H9 (cell line): ENCODE measurements at regions not wholly inside any gene's neighbourhood (a gene's known extent, or its start where the extent isn't known, plus 50 kb on each side); places are given as distances from the start of the nearest gene placed in this dataset.

ENCODE experiments used
- DNase-seq: peaks from one replicate; pipeline ENCODE4 v3.0.0-alpha.2; 2017
- H2AFZ ChIP-seq: one replicate; pipeline ENCODE4 v1.6.1; 2013; ENCODE audit warnings: mild to moderate bottlenecking, low read length, control low read depth, moderate library complexity
- H2AK5ac ChIP-seq: 2 replicates; pipeline ENCODE4 v1.6.1; 2013; ENCODE audit warnings: low read length, control low read depth, mixed read lengths; ENCODE audit not compliant: insufficient read length
- H2BK120ac ChIP-seq: one replicate; pipeline ENCODE4 v1.6.1; 2013; ENCODE audit warnings: low read depth, mild to moderate bottlenecking, low read length, control low read depth, inconsistent platforms; ENCODE audit not compliant: poor library complexity, severe bottlenecking
- H2BK12ac ChIP-seq: 2 replicates; pipeline ENCODE4 v1.6.1; 2013; ENCODE audit warnings: low read length, control low read depth, mixed read lengths, low read depth; ENCODE audit not compliant: insufficient read length
- H2BK15ac ChIP-seq: 2 replicates; pipeline ENCODE4 v1.6.1; 2013; ENCODE audit warnings: low read depth, low read length, control low read depth
- H2BK20ac ChIP-seq: one replicate; pipeline ENCODE4 v1.6.1; 2013; ENCODE audit warnings: low read depth, mild to moderate bottlenecking, low read length, control low read depth, inconsistent platforms; ENCODE audit not compliant: poor library complexity, severe bottlenecking
- H2BK5ac ChIP-seq: 2 replicates; pipeline ENCODE4 v1.6.1; 2013; ENCODE audit warnings: low read length, control low read depth, mixed read lengths; ENCODE audit not compliant: insufficient read length
- H3K14ac ChIP-seq: 2 replicates; pipeline ENCODE4 v1.6.1; 2013; ENCODE audit warnings: low read length, control low read depth; ENCODE audit not compliant: insufficient read depth
- H3K18ac ChIP-seq: 2 replicates; pipeline ENCODE4 v1.6.1; 2013; ENCODE audit warnings: low read depth, mild to moderate bottlenecking, mixed read lengths, low read length, control low read depth; ENCODE audit not compliant: insufficient read length
- H3K23ac ChIP-seq: 2 replicates; pipeline ENCODE4 v1.6.1; 2013; ENCODE audit warnings: low read length, control low read depth, mixed read lengths, low read depth; ENCODE audit not compliant: insufficient read length
- H3K23me2 ChIP-seq: 2 replicates; pipeline ENCODE4 v1.6.1; 2013; ENCODE audit warnings: low read depth, mild to moderate bottlenecking, mixed read lengths, low read length, control low read depth; ENCODE audit not compliant: insufficient read length, poor library complexity, severe bottlenecking
- H3K27ac ChIP-seq: 2 replicates; pipeline ENCODE4 v1.5.1; 2013; ENCODE audit warnings: low read length, control low read depth, mixed read lengths, low read depth; ENCODE audit not compliant: insufficient read length
- H3K27me3 ChIP-seq: 2 replicates; pipeline ENCODE4 v1.6.1; 2013; ENCODE audit warnings: low read length, control low read depth, inconsistent platforms; ENCODE audit not compliant: insufficient read depth
- H3K4ac ChIP-seq: 2 replicates; pipeline ENCODE4 v1.6.1; 2013; ENCODE audit warnings: low read depth, mild to moderate bottlenecking, control low read depth, inconsistent platforms, low read length, moderate library complexity
- H3K4me1 ChIP-seq: 2 replicates; pipeline ENCODE4 v1.6.1; 2013; ENCODE audit warnings: low read length, control low read depth, inconsistent platforms; ENCODE audit not compliant: insufficient read depth
- H3K4me2 ChIP-seq: 2 replicates; pipeline ENCODE4 v1.6.1; 2013; ENCODE audit warnings: low read length, control low read depth, mixed read lengths; ENCODE audit not compliant: insufficient read length, insufficient read depth
- H3K56ac ChIP-seq: 2 replicates; pipeline ENCODE4 v1.6.1; 2013; ENCODE audit warnings: low read depth, mild to moderate bottlenecking, mixed read lengths, low read length, control low read depth; ENCODE audit not compliant: insufficient read length
- H3K79me1 ChIP-seq: 2 replicates; pipeline ENCODE4 v1.6.1; 2013; ENCODE audit warnings: low read depth, mild to moderate bottlenecking, moderate library complexity, low read length, control low read depth, inconsistent platforms; ENCODE audit not compliant: insufficient read depth, poor library complexity, severe bottlenecking
- H3K79me2 ChIP-seq: 2 replicates; pipeline ENCODE4 v1.6.1; 2013; ENCODE audit warnings: low read length, control low read depth, inconsistent platforms; ENCODE audit not compliant: insufficient read depth
- H3K9ac ChIP-seq: 2 replicates; pipeline ENCODE4 v1.6.1; 2013; ENCODE audit warnings: low read length, control low read depth, mixed read lengths; ENCODE audit not compliant: insufficient read length; ENCODE audit errors: extremely low read depth
- H3K9me3 ChIP-seq: one replicate; pipeline ENCODE4 v1.6.1; 2013; ENCODE audit warnings: low read depth, low read length, inconsistent platforms; ENCODE audit not compliant: control insufficient read depth
- H3T11ph ChIP-seq: one replicate; pipeline ENCODE4 v1.6.1; 2013; ENCODE audit warnings: mild to moderate bottlenecking, low read length, control low read depth, inconsistent platforms
- H4K20me1 ChIP-seq: one replicate; pipeline ENCODE4 v1.6.1; 2013; ENCODE audit not compliant: control insufficient read depth, insufficient read length, insufficient read depth
- H4K5ac ChIP-seq: 2 replicates; pipeline ENCODE4 v1.6.1; 2013; ENCODE audit warnings: low read depth, mild to moderate bottlenecking, mixed read lengths, low read length, control low read depth; ENCODE audit not compliant: insufficient read length
- H4K8ac ChIP-seq: replicated peaks from 2 replicates; pipeline ENCODE4 v1.6.1; 2013; ENCODE audit warnings: low read length, control low read depth, mixed read lengths, low read depth; ENCODE audit not compliant: insufficient read length
- H4K91ac ChIP-seq: 2 replicates; pipeline ENCODE4 v1.6.1; 2013; ENCODE audit warnings: low read depth, mild to moderate bottlenecking, moderate library complexity, mixed read lengths, low read length, control low read depth; ENCODE audit not compliant: insufficient read length
- H3K27ac Mint-ChIP-seq, 3 experiments: 2 replicates in 2 of 3; 3 replicates in 1 of 3; pipeline ENCODE4 v1.8.0; 2020 to 2021; ENCODE audit warnings: mixed read lengths in 3 of 3, mild to moderate bottlenecking in 1 of 3, moderate library complexity in 1 of 3
- H3K27me3 Mint-ChIP-seq: 2 replicates; pipeline ENCODE4 v1.8.0; 2021; ENCODE audit warnings: low read depth, mild to moderate bottlenecking, moderate library complexity, mixed read lengths
- H3K36me3 Mint-ChIP-seq, 3 experiments: 2 replicates in 2 of 3; 3 replicates in 1 of 3; pipeline ENCODE4 v1.8.0; 2020 to 2021; ENCODE audit warnings: low read depth in 3 of 3, mixed read lengths in 3 of 3; ENCODE audit not compliant: insufficient read depth in 1 of 3
- H3K4me1 Mint-ChIP-seq, 2 experiments: 2 replicates each; pipeline ENCODE4 v1.8.0; 2020; ENCODE audit warnings: mixed read lengths in 2 of 2
- H3K4me3 Mint-ChIP-seq, 2 experiments: 2 replicates in 1 of 2; 3 replicates in 1 of 2; pipeline ENCODE4 v1.8.0; 2020 to 2021; ENCODE audit warnings: mild to moderate bottlenecking in 2 of 2, mixed read lengths in 2 of 2, moderate library complexity in 1 of 2
- H3K9me3 Mint-ChIP-seq, 2 experiments: 2 replicates in 1 of 2; 3 replicates in 1 of 2; pipeline ENCODE4 v1.8.0; 2020; ENCODE audit warnings: mild to moderate bottlenecking in 2 of 2, mixed read lengths in 2 of 2, moderate library complexity in 1 of 2
- TF ChIP-seq, protein P1 (sequence below): fragments of 200-600 bp; sonication (generic); conservative IDR thresholded peaks from 3 replicates; pipeline ENCODE4 v1.8.0; 2021; ENCODE audit warnings: antibody characterized with exemption, mild to moderate bottlenecking

DNA sequence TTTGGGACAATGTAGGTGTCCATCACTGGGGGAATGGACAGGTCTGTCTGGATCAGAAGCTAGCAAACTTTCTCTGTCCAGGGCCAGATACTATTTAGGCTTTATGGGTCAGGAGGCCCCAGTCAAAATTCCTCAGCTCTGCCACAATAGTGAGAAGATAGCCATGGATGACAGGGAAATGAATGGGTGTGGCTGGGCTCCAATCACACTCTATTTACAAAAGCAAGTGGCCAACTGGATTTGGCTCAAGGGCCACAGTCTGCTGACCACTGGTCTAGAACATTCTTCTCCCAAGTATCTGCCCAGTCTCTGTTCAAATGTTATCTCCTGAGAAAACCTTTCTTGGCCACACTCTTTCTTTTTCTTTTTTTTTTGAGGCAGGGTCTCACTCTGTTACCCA lies 339.9 kb downstream of the SOX9 start:
- no peak overlapping the region for H3K27ac Mint-ChIP-seq
- no peak overlapping the region for H2AFZ ChIP-seq
- H3K9ac ChIP-seq, result no peak overlapping the region
- no peak for DNase-seq
- no peak overlapping the region for H2BK12ac ChIP-seq
- no peak overlapping the region for H3K4me2 ChIP-seq
- H2BK15ac ChIP-seq, result no peak overlapping the region
- no peak overlapping the region for H2AK5ac ChIP-seq
- H2BK5ac ChIP-seq, result no peak overlapping the region
- no peak overlapping the region for H3K23ac ChIP-seq
- no peaks in the 10 kb centered on the region for H4K20me1 ChIP-seq
- no peak overlapping the region for H4K91ac ChIP-seq
- TF ChIP-seq, protein P1, sequence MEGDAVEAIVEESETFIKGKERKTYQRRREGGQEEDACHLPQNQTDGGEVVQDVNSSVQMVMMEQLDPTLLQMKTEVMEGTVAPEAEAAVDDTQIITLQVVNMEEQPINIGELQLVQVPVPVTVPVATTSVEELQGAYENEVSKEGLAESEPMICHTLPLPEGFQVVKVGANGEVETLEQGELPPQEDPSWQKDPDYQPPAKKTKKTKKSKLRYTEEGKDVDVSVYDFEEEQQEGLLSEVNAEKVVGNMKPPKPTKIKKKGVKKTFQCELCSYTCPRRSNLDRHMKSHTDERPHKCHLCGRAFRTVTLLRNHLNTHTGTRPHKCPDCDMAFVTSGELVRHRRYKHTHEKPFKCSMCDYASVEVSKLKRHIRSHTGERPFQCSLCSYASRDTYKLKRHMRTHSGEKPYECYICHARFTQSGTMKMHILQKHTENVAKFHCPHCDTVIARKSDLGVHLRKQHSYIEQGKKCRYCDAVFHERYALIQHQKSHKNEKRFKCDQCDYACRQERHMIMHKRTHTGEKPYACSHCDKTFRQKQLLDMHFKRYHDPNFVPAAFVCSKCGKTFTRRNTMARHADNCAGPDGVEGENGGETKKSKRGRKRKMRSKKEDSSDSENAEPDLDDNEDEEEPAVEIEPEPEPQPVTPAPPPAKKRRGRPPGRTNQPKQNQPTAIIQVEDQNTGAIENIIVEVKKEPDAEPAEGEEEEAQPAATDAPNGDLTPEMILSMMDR, result no peak
- no peak overlapping the region for H3K18ac ChIP-seq
- no peak overlapping the region for H3K56ac ChIP-seq
- peaks cover 22 to 26% of the 10 kb centered on the region in 2 experiments for H3K4me1 Mint-ChIP-seq
- H3K79me2 ChIP-seq, result no peaks in the 10 kb centered on the region
- H3K9me3 ChIP-seq, result no peaks in the 10 kb centered on the region
- no peak overlapping the region for H4K5ac ChIP-seq
- no peaks in the 10 kb centered on the region for H3K27me3 ChIP-seq
- no peak overlapping the region for H2BK120ac ChIP-seq
- peaks cover 11 to 19% of the 10 kb centered on the region in 2 experiments; a peak in 3 of 5 replicates for H3K9me3 Mint-ChIP-seq
- H3K27ac ChIP-seq, result no peak overlapping the region
- no peaks in the 10 kb centered on the region for H3K79me1 ChIP-seq
- H3K4me3 Mint-ChIP-seq, result no peak overlapping the region
- no peak overlapping the region for H3T11ph ChIP-seq
- no peak overlapping the region for H3K14ac ChIP-seq
- H3K4ac ChIP-seq, result no peak overlapping the region
- H3K4me1 ChIP-seq, result no peaks in the 10 kb centered on the region; the same call in 1 of the 2 replicates
- H3K27me3 Mint-ChIP-seq, result no peaks in the 10 kb centered on the region; the same call in none of the 2 replicates
- no peak overlapping the region for H4K8ac ChIP-seq
- no peak overlapping the region for H2BK20ac ChIP-seq
- no peaks in the 10 kb centered on the region for H3K23me2 ChIP-seq
- peaks cover 0 to 10% (median 3%) of the 10 kb centered on the region in 3 experiments; a peak in 3 of 7 replicates for H3K36me3 Mint-ChIP-seq
